ENCODE measurements at regions not wholly inside any gene's neighbourhood (a gene's known extent, or its start where the extent isn't known, plus 50 kb on each side); places are given as distances from the start of the nearest gene placed in this dataset.

- H2AFZ ChIP-seq (ENCODE audit: low read length): no peak overlapping the region
- H3K27ac ChIP-seq (ENCODE audit: low read depth, low read length): no peak overlapping the region
- H4K8ac ChIP-seq (ENCODE audit: extremely low read depth, insufficient read depth, low read length): no peak overlapping the region
- H3K4ac ChIP-seq (replicated peaks; ENCODE audit: insufficient read length, low read depth, low read length): no peak overlapping the region
- no peak overlapping the region for H3K18ac ChIP-seq (ENCODE audit: extremely low read depth, low read length)
- H4K20me1 ChIP-seq (replicated peaks in 1 of 2; ENCODE audit: control insufficient read depth in 1 of 2, insufficient read depth in 2 of 2, low read length in 2 of 2): peaks cover 0 to 3% of the 10 kb centered on the region in 2 experiments
- H3K9me3 ChIP-seq (ENCODE audit: insufficient read depth in 2 of 2, low read depth in 1 of 2, low read length in 1 of 2): peaks cover 4 to 18% of the 10 kb centered on the region in 2 experiments; a peak in 1 of 4 replicates
- FAIRE-seq: no peak
- no peak overlapping the region for H3K14ac ChIP-seq (ENCODE audit: insufficient read length)
- H2BK12ac ChIP-seq (ENCODE audit: low read depth, low read length): no peak overlapping the region
- no peak overlapping the region for H4K91ac ChIP-seq (replicated peaks; ENCODE audit: insufficient read length, low read length)
- no peaks in the 10 kb centered on the region for H3K79me1 ChIP-seq (ENCODE audit: low read depth, low read length)
- no peak overlapping the region for H2AK5ac ChIP-seq (ENCODE audit: low read depth, low read length)
- H3K9ac ChIP-seq (replicated peaks in 1 of 4; ENCODE audit: extremely low read depth in 1 of 4, low read depth in 3 of 4, low read length in 3 of 4): no peak overlapping the region
- no peaks in the 10 kb centered on the region for H3K79me2 ChIP-seq (ENCODE audit: control insufficient read depth in 1 of 2, insufficient read depth in 2 of 2, low read length in 2 of 2)
- no peak overlapping the region for H2BK15ac ChIP-seq (ENCODE audit: low read length)
- CTCF ChIA-PET (ENCODE audit: partially characterized antibody): no interaction called here
- H3K4me2 ChIP-seq (ENCODE audit: insufficient read depth in 1 of 2, low read depth in 2 of 2, low read length in 2 of 2): no peak overlapping the region
- peaks cover 0 to 10% (median 2%) of the 10 kb centered on the region in 4 experiments; a peak in 3 of 7 replicates for H3K4me1 ChIP-seq (replicated peaks in 1 of 4; ENCODE audit: control insufficient read depth in 3 of 4, insufficient read depth in 4 of 4, low read length in 3 of 4)
- no peak overlapping the region for H4K5ac ChIP-seq (ENCODE audit: insufficient read length, low read depth, low read length)
- H2BK20ac ChIP-seq (ENCODE audit: low read length): no peak overlapping the region
- DNase-seq (ENCODE audit: low read depth in 1 of 2, low spot score in 2 of 2): no peak
- no peak overlapping the region for H3K4me3 ChIP-seq (ENCODE audit: extremely low read depth in 1 of 4, insufficient read depth in 2 of 4, low read depth in 3 of 4, low read length in 4 of 4)
- no peak for TF ChIP-seq POLR2A (IDR thresholded peaks at IDR 0.05; ENCODE audit: control extremely low read depth in 1 of 2, low read depth in 2 of 2, low read length in 2 of 2)
- H3K27me3 ChIP-seq (replicated peaks in 1 of 4; ENCODE audit: control insufficient read depth in 3 of 4, extremely low read depth in 1 of 4, insufficient read depth in 3 of 4, low read length in 3 of 4): peaks cover 12 to 36% (median 25%) of the 10 kb centered on the region in 4 experiments
- no peak overlapping the region for H3K56ac ChIP-seq (replicated peaks; ENCODE audit: insufficient read length, low read depth, low read length)
- 95% methylated on average over 5 of the region's 5 CpGs; no CpG with 5 or more reads in 1 of the 2 experiments for WGBS, 2 experiments (ENCODE audit: extremely low coverage in 1 of 2, insufficient coverage in 1 of 2, insufficient read length in 1 of 2, insufficient replicate concordance in 2 of 2, low coverage in 1 of 2, low lambda C conversion rate in 2 of 2, missing lambda C conversion rate in 1 of 2)
- no peaks in the 10 kb centered on the region for H3K36me3 ChIP-seq (ENCODE audit: control insufficient read depth in 2 of 4, insufficient read depth in 4 of 4, low read length in 3 of 4)
- H3K23ac ChIP-seq (ENCODE audit: insufficient read length): no peak overlapping the region
- POLR2A ChIA-PET (ENCODE audit: partially characterized antibody): no interaction called here
- no peaks in the 10 kb centered on the region for H3K23me2 ChIP-seq (ENCODE audit: low read depth, low read length)
- H2BK120ac ChIP-seq (replicated peaks; ENCODE audit: low read depth, low read length): no peak overlapping the region
- H2BK5ac ChIP-seq (ENCODE audit: low read depth, low read length): no peak overlapping the region
Observed at GRCh38 chr20:60100780-60101179, 142.6 kb downstream of the CDH26 start.

All from H1 (cell line).